ENCODE measurements at regions not wholly inside any gene's neighbourhood (a gene's known extent, or its start where the extent isn't known, plus 50 kb on each side); places are given as distances from the start of the nearest gene placed in this dataset.

GRCh38 chrX:79645749-79646148 is 278.6 kb upstream of the ITM2A start:
- WGBS = 63% methylated on average over 3 of the region's 3 CpGs
- no peaks in the 10 kb centered on the region for H3K36me3 ChIP-seq (ENCODE audit: insufficient read depth)
- H3K4me1 ChIP-seq (ENCODE audit: insufficient read depth) = no peaks in the 10 kb centered on the region
- no peak overlapping the region for H3K4me3 ChIP-seq (ENCODE audit: low read depth, low read length)
- DNase-seq (ENCODE audit: extremely low spot score) = no peak
- H3K27ac ChIP-seq (ENCODE audit: low read depth) = no peak overlapping the region

GRCh38 chrX:79631526-79631925 is 264.4 kb upstream of the ITM2A start:
- WGBS = 36% methylated on average over 5 of the region's 5 CpGs

GRCh38 chrX:79630033-79631009 is 263.2 kb upstream of the ITM2A start:
- Histone ChIP-seq H3K36me3 (ENCODE audit: insufficient read depth) (no peaks in the 10 kb centered on the region), H3K27ac (ENCODE audit: low read depth) (no peak overlapping the region), H3K4me1 (ENCODE audit: insufficient read depth) (no peaks in the 10 kb centered on the region), H3K4me3 (ENCODE audit: low read depth, low read length) (no peak overlapping the region)
- DNase-seq (ENCODE audit: extremely low spot score) = no peak
- WGBS = 77% methylated on average over 5 of the region's 5 CpGs

More at GRCh38 chrX:79631526-79631925, 264.4 kb upstream of the ITM2A start:
- Histone ChIP-seq H3K27ac (ENCODE audit: low read depth) (no peak overlapping the region), H3K4me1 (ENCODE audit: insufficient read depth) (no peaks in the 10 kb centered on the region), H3K4me3 (ENCODE audit: low read depth, low read length) (no peak overlapping the region), H3K36me3 (ENCODE audit: insufficient read depth) (no peaks in the 10 kb centered on the region)
- no peak for DNase-seq (ENCODE audit: extremely low spot score)

DNA sequence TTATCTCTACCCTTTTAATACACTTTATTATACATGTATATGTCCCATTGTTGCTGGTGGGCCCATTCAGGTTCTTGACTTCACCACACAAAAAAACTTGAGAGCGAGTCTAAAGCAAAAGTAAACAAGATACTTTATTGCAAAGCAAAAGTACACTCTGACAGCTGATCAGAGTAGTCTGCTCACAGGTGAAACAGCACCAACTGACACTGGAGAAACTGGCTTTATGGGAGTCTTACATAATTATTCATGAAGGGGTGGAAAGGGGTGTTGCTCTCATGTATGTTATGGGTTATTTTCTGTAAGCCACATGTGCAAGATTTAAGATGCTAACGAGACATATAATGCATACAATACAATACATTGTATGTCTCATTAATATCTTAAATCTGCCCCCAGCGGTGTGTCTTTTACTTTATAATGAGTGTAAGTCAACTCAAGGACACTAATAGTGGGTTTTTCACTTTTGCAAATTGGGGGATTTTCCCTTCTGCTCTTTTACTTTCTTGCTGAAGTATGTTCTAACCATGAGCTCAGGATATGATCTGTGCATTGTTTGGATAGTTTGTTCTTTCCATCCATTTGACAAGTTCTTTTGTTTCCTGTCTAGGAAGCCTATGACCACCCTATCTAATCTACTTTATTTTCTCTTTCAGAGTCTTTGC is 256.1 kb upstream of the ITM2A start:
- Histone ChIP-seq H3K4me3 (ENCODE audit: low read depth, low read length) (no peak overlapping the region), H3K27ac (ENCODE audit: low read depth) (no peak overlapping the region), H3K36me3 (ENCODE audit: insufficient read depth) (no peaks in the 10 kb centered on the region), H3K4me1 (ENCODE audit: insufficient read depth) (no peaks in the 10 kb centered on the region)
- DNase-seq (ENCODE audit: extremely low spot score) = no peak
- 71% methylated on average over 3 of the region's 3 CpGs for WGBS

DNA sequence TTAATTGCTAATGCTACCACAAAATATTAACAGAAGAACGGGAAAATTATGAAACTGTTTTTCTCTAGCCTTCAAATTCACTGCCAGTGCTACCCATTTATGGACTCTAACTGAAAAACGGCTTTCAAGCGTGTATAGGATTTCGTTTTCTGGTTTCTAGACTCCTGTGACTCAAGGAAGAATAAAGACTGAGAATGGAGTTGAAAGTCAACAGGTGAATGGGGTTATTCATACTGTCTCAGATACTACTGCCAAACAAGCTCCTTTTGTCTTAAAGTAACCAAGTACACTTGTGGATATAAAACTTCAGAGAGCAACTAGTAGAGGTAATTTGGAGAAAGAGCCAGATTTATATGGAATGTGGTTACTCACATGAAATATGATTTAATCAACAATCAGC is 251.1 kb upstream of the ITM2A start:
- DNase-seq (ENCODE audit: extremely low spot score) = no peak
- WGBS = 81% methylated on average over 4 of the region's 4 CpGs
- Histone ChIP-seq H3K4me3 (ENCODE audit: low read depth, low read length) (no peak overlapping the region), H3K4me1 (ENCODE audit: insufficient read depth) (no peaks in the 10 kb centered on the region), H3K27ac (ENCODE audit: low read depth) (no peak overlapping the region), H3K36me3 (ENCODE audit: insufficient read depth) (no peaks in the 10 kb centered on the region)

- no peak overlapping the region for H3K27ac ChIP-seq (ENCODE audit: low read depth)
- no peaks in the 10 kb centered on the region for H3K4me1 ChIP-seq (ENCODE audit: insufficient read depth)
- no peak for DNase-seq (ENCODE audit: extremely low spot score)
- no peak overlapping the region for H3K4me3 ChIP-seq (ENCODE audit: low read depth, low read length)
- no peaks in the 10 kb centered on the region for H3K36me3 ChIP-seq (ENCODE audit: insufficient read depth)
- 79% methylated on average over 4 of the region's 4 CpGs for WGBS
Observed at GRCh38 chrX:79604364-79604763, 237.2 kb upstream of the ITM2A start.

- 16% methylated on average over 3 of the region's 3 CpGs for WGBS
Observed at GRCh38 chrX:79601341-79602131, 234.4 kb upstream of the ITM2A start.

GRCh38 chrX:79592259-79592658 is 225.1 kb upstream of the ITM2A start:
- Histone ChIP-seq H3K36me3 (ENCODE audit: insufficient read depth) (no peaks in the 10 kb centered on the region), H3K4me3 (ENCODE audit: low read depth, low read length) (no peak overlapping the region), H3K4me1 (ENCODE audit: insufficient read depth) (no peaks in the 10 kb centered on the region), H3K27ac (ENCODE audit: low read depth) (no peak overlapping the region)
- no peak for DNase-seq (ENCODE audit: extremely low spot score)
- 10% methylated on average over 3 of the region's 3 CpGs for WGBS

More at GRCh38 chrX:79601341-79602131, 234.4 kb upstream of the ITM2A start:
- Histone ChIP-seq H3K4me1 (ENCODE audit: insufficient read depth) (no peaks in the 10 kb centered on the region), H3K4me3 (ENCODE audit: low read depth, low read length) (no peak overlapping the region), H3K36me3 (ENCODE audit: insufficient read depth) (no peaks in the 10 kb centered on the region), H3K27ac (ENCODE audit: low read depth) (no peak overlapping the region)
- DNase-seq (ENCODE audit: extremely low spot score) = no peak

DNA sequence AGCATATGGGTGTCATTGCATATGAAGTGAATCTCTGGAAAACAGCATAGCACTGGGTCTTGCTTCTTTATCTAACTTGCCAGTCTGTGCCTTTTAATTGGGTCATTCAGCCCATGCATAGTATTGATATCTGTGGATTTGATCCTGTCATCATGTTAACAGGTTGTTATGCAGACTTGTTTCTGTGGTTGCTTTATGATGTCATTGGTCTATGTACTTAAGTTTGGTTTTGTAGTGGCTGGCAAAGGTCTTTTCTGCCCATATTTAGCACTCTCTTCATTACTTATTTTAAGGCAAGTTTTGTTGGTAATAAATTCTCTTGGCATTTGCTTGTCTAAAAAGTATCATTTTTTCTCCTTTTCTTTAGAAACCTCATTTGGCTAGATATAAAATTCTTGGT is 221.1 kb upstream of the ITM2A start:
- Histone ChIP-seq H3K4me1 (ENCODE audit: insufficient read depth) (no peaks in the 10 kb centered on the region), H3K36me3 (ENCODE audit: insufficient read depth) (no peaks in the 10 kb centered on the region), H3K27ac (ENCODE audit: low read depth) (no peak overlapping the region), H3K4me3 (ENCODE audit: low read depth, low read length) (no peak overlapping the region)
- no peak for DNase-seq (ENCODE audit: extremely low spot score)

- no peak for DNase-seq (ENCODE audit: extremely low spot score)
- no peaks in the 10 kb centered on the region for H3K36me3 ChIP-seq (ENCODE audit: insufficient read depth)
- 65% methylated on average over 1 of the region's 1 CpG for WGBS
- no peak overlapping the region for H3K27ac ChIP-seq (ENCODE audit: low read depth)
- no peaks in the 10 kb centered on the region for H3K4me1 ChIP-seq (ENCODE audit: insufficient read depth)
- H3K4me3 ChIP-seq (ENCODE audit: low read depth, low read length) = no peak overlapping the region
Observed at GRCh38 chrX:79573760-79574159, 206.6 kb upstream of the ITM2A start.

GRCh38 chrX:79572566-79572965 is 205.4 kb upstream of the ITM2A start:
- no peak overlapping the region for H3K4me3 ChIP-seq (ENCODE audit: low read depth, low read length)
- no peaks in the 10 kb centered on the region for H3K4me1 ChIP-seq (ENCODE audit: insufficient read depth)
- DNase-seq (ENCODE audit: extremely low spot score) = no peak
- H3K27ac ChIP-seq (ENCODE audit: low read depth) = no peak overlapping the region
- no peaks in the 10 kb centered on the region for H3K36me3 ChIP-seq (ENCODE audit: insufficient read depth)
- 77% methylated on average over 6 of the region's 6 CpGs for WGBS

- Histone ChIP-seq H3K4me3 (ENCODE audit: low read depth, low read length) (no peak overlapping the region), H3K4me1 (ENCODE audit: insufficient read depth) (no peaks in the 10 kb centered on the region), H3K27ac (ENCODE audit: low read depth) (no peak overlapping the region), H3K36me3 (ENCODE audit: insufficient read depth) (no peaks in the 10 kb centered on the region)
- no peak for DNase-seq (ENCODE audit: extremely low spot score)
- WGBS = 78% methylated on average over 8 of the region's 8 CpGs
Observed at GRCh38 chrX:79570524-79571240, 203.5 kb upstream of the ITM2A start.

DNA sequence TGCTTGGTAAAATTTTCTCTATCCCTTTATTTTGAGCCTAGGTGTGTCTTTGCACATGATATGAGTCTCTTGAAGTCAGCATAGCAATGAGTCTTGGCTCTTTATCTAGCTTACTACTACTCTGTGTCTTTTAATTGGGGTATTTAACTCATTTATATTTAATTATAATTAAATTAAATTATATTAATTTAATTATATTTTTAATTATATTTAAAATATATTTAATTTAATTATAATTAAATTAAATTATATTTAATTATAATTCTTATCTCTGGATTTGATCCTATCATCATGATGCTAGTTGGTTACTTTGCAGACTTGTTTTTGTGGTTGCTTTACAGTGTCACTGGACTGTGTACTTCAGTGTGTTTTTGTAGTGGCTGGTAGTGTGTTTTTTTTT is 201.2 kb upstream of the ITM2A start:
- Histone ChIP-seq H3K4me3 (ENCODE audit: low read depth, low read length) (no peak overlapping the region), H3K27ac (ENCODE audit: low read depth) (no peak overlapping the region), H3K36me3 (ENCODE audit: insufficient read depth) (no peaks in the 10 kb centered on the region), H3K4me1 (ENCODE audit: insufficient read depth) (no peaks in the 10 kb centered on the region)
- DNase-seq (ENCODE audit: extremely low spot score) = no peak

Measured in urinary bladder (tissue), 3 donors.